H1 (cell line): ENCODE measurements at regions not wholly inside any gene's neighbourhood (a gene's known extent, or its start where the extent isn't known, plus 50 kb on each side); places are given as distances from the start of the nearest gene placed in this dataset.

Experiments used
- CTBP2 ChIP-seq: IDR thresholded peaks from 2 replicates; pipeline ENCODE4 v1.7.0; 2011; ENCODE audit warnings: borderline replicate concordance, mild to moderate bottlenecking, moderate library complexity, mixed read lengths, low read length; ENCODE audit not compliant: insufficient read depth, insufficient read length
- CTCF ChIP-seq, 3 experiments: IDR thresholded peaks; 1 replicate in 2 of 3; 2 replicates in 1 of 3; pipeline versions ENCODE4 v1.5.1 to v1.6.1; 2011; ENCODE audit warnings: low read length in 3 of 3, mild to moderate bottlenecking in 3 of 3, inconsistent platforms in 2 of 3, low read depth in 1 of 3, moderate library complexity in 1 of 3; ENCODE audit not compliant: insufficient read depth in 1 of 3; ENCODE audit errors: control extremely low read depth in 1 of 3
- EZH2 ChIP-seq: fragments of 200-600 bp; sonication (generic); IDR thresholded peaks from 2 replicates; pipeline ENCODE4 v1.7.1; 2012; ENCODE audit warnings: low read depth, mild to moderate bottlenecking, moderate library complexity, low read length, inconsistent platforms; ENCODE audit not compliant: severe bottlenecking
- MAX ChIP-seq: IDR thresholded peaks from 2 replicates; pipeline ENCODE4 v1.6.1; 2012; ENCODE audit warnings: inconsistent platforms
- PHF8 ChIP-seq: fragments of 200-600 bp; sonication (generic); conservative IDR thresholded peaks from 2 replicates; pipeline ENCODE4 v1.7.1; 2012; ENCODE audit warnings: low read depth, mild to moderate bottlenecking, inconsistent platforms, low read length, moderate library complexity
- RNF2 ChIP-seq: fragments of 200-900, 300-1000 bp; sonication (generic); IDR thresholded peaks from 2 replicates; pipeline ENCODE4 v1.7.1; 2016; ENCODE audit warnings: borderline replicate concordance, low read depth, mild to moderate bottlenecking, antibody characterized with exemption, low read length; ENCODE audit not compliant: poor library complexity, severe bottlenecking; ENCODE audit errors: missing control alignments
- SIN3A ChIP-seq, 2 experiments: IDR thresholded peaks in 1 of 2; conservative IDR thresholded peaks in 1 of 2; 2 replicates each; pipeline ENCODE4 v1.6.1; 2011 to 2012; ENCODE audit warnings: low read length in 2 of 2, improper control_type of control experiment in 1 of 2, low read depth in 1 of 2, mild to moderate bottlenecking in 1 of 2
- SP4 ChIP-seq: IDR thresholded peaks from 2 replicates; pipeline ENCODE4 v1.6.1; 2012; ENCODE audit warnings: low read length, inconsistent platforms
- TCF12 ChIP-seq: IDR thresholded peaks from 2 replicates; pipeline ENCODE4 v1.6.1; 2011; ENCODE audit warnings: low read depth, mild to moderate bottlenecking, low read length
- USF2 ChIP-seq: IDR thresholded peaks from 2 replicates; pipeline ENCODE4 v1.6.1; 2011; ENCODE audit warnings: low read length, improper control_type of control experiment

DNA sequence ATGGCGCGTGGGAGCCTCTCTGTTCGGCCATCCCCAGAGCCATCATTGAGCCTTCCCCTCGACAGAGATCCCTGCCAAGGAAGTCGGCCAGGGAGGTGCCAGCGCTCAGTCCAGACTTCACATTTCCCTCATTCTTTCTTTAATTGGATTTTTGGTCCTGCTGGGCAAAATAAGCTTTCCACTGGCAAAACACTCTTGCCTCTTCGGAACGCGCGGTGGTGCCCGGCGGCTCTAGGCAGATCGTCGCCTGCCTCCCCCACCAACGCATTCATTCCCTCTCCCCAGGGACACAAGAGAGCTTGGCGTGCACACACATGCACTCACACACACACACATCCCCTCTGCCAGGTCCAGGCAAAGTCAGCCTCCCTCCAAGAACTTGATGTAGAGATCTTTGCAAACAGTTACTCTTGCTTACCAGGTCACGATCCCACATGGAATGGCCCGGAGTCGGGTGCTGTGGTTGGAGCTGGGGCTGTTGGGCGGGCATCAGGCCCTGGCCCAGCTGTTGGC, 257.1 kb downstream of the BCOR start:
- TF ChIP-seq USF2 (no peak), CTCF (IDR thresholded peaks at IDR 0.05; ENCODE audit: control extremely low read depth in 1 of 3, insufficient read depth in 1 of 3, low read depth in 1 of 3, low read length in 3 of 3) (no peak), TCF12 (no peak), CTBP2 (no peak), SIN3A (conservative IDR thresholded peaks at IDR 0.05 in 1 of 2, IDR thresholded peaks at IDR 0.05 in 1 of 2; ENCODE audit: low read depth in 1 of 2, low read length in 2 of 2) (no peak), MAX (no peak), PHF8 (no peak), EZH2 (no peak), RNF2 (no peak), SP4 (no peak)
